ENCODE measurements at regions not wholly inside any gene's neighbourhood (a gene's known extent, or its start where the extent isn't known, plus 50 kb on each side); places are given as distances from the start of the nearest gene placed in this dataset.

DNA sequence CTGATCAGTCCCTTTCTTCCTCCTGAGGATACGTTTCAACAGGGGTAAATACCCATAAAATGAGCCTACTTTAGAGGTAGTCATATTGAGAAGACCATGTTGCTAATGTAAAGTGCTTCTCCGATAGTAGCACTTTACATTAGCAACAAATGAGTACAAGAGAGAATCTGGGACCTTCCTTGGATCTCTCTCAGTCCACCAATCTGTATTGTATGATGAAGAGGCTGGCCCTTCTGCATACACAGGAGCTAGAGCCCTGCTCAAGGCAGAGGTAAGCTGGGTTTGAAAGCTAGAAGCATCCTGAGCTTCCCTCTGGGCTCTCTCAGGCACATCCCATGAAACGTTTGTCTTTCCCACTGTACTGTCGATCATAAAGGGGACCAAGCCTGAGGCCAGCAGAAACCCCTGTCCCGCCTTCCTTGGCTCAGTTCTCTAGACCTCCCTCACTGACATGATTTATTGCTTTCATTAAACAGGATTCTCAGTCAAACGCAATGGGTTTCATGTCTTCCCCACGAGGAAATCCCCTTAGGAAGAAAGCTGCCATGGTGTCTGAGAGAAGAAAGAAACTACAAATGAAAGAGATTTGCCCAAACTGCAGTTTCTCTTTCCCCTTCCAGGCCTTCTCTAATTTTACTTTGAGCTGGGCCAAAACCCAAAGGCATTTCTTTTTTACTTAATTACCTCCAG is 62.8 kb upstream of the BCAR3 start:
- TF ChIP-seq, protein P1, sequence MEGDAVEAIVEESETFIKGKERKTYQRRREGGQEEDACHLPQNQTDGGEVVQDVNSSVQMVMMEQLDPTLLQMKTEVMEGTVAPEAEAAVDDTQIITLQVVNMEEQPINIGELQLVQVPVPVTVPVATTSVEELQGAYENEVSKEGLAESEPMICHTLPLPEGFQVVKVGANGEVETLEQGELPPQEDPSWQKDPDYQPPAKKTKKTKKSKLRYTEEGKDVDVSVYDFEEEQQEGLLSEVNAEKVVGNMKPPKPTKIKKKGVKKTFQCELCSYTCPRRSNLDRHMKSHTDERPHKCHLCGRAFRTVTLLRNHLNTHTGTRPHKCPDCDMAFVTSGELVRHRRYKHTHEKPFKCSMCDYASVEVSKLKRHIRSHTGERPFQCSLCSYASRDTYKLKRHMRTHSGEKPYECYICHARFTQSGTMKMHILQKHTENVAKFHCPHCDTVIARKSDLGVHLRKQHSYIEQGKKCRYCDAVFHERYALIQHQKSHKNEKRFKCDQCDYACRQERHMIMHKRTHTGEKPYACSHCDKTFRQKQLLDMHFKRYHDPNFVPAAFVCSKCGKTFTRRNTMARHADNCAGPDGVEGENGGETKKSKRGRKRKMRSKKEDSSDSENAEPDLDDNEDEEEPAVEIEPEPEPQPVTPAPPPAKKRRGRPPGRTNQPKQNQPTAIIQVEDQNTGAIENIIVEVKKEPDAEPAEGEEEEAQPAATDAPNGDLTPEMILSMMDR (IDR thresholded peaks at IDR 0.05) = no peak
- no peak for ATAC-seq (ENCODE audit: low FRiP score)
- DNase-seq (ENCODE audit: low spot score) = no peak

DNA sequence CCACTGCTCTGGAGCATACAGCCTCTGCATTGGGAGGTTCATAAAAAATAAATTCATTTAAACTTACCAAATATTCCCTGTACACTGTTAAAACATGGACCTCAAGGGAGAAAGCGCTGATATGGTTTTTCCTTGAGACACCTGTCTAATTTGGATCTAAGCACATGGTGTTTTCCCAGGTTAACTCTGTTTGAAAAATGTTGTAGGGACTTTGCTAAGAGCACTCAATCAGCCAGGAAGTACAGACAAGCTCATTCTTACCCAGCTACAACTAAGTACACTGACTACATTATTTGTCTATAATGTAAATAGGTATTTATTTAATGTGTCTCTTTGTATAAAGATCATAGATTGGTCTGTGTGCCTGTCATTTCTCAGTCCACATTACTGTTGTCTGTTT is 61.8 kb upstream of the BCAR3 start:
- ATAC-seq (ENCODE audit: low FRiP score) (no peak), DNase-seq (ENCODE audit: low spot score) (no peak)
- TF ChIP-seq, protein P1 (IDR thresholded peaks at IDR 0.05) = no peak

GRCh38 chr1:93740601-93741031 is 59.0 kb upstream of the BCAR3 start:
- ATAC-seq (ENCODE audit: low FRiP score) (peak; percentile 17), DNase-seq (ENCODE audit: low spot score) (no peak)
- TF ChIP-seq, protein P1 (IDR thresholded peaks at IDR 0.05) = no peak

GRCh38 chr1:93740157-93740556 is 58.5 kb upstream of the BCAR3 start:
- TF ChIP-seq, protein P1 (IDR thresholded peaks at IDR 0.05) = no peak
- DNase-seq (ENCODE audit: low spot score) (no peak), ATAC-seq (ENCODE audit: low FRiP score) (peak; percentile 2)

- DNase-seq (ENCODE audit: low spot score) = no peak
- ATAC-seq (ENCODE audit: low FRiP score) = no peak
- TF ChIP-seq, protein P1 (IDR thresholded peaks at IDR 0.05) = no peak
Observed at GRCh38 chr1:93739472-93739871, 57.8 kb upstream of the BCAR3 start.

GRCh38 chr1:93738926-93739325 is 57.3 kb upstream of the BCAR3 start:
- ATAC-seq (ENCODE audit: low FRiP score) = no peak
- TF ChIP-seq, protein P1 (IDR thresholded peaks at IDR 0.05) = no peak
- no peak for DNase-seq (ENCODE audit: low spot score)

DNA sequence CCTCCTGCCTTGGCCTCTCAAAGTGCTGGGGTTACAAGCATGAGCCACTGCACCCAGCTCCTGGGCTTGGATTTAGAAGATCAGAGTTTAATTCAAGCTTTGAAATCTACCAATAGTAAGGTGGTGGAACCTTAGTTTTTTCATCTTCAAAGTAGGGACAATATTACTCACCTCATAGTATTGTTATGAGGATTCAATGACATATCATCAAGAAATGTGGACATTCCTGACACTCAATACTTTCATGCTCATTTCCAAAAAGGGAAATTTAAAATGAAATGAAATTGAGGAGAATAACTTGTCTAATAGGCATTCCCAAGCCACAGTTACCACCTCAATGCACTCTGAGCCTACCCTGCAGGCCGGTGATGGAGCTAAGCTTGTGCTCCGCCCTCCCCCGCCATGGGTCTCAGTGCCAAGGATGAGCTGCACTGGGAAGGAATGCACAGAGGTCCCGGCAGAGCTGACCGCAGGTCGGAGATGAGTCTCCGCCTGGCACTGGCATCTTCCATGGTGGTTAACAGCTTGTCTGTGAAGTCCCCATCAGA is 56.5 kb upstream of the BCAR3 start:
- ATAC-seq (ENCODE audit: low FRiP score) = peak; percentile 66

More for the DNA sequence above, 56.5 kb upstream of the BCAR3 start:
- TF ChIP-seq, protein P1 (IDR thresholded peaks at IDR 0.05) = no peak
- no peak for DNase-seq (ENCODE audit: low spot score)
